ENCODE measurements at regions not wholly inside any gene's neighbourhood (a gene's known extent, or its start where the extent isn't known, plus 50 kb on each side); places are given as distances from the start of the nearest gene placed in this dataset.

DNA sequence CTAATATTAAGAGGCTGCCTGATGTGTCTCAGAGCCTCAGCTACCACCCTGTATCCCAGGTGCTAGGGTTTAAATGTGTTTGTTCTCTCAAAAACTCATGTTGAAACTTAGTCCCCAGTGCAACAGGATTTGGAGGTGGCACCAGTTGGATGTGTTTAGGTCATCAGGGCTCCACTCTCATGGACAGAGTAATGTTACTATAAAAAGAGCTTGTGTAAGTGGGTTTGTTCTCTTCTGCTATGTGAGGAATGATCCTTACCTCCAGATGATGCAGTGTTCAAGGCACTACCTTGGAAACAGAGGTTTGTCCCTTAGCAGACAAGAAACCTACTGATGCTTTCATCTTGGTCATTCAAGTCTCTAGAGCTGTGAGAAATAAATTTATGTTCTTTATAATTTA is 164.9 kb upstream of the EPHA7 start:
- DNase-seq (ENCODE audit: low read depth in 4 of 4, low spot score in 3 of 4): no peak

DNA sequence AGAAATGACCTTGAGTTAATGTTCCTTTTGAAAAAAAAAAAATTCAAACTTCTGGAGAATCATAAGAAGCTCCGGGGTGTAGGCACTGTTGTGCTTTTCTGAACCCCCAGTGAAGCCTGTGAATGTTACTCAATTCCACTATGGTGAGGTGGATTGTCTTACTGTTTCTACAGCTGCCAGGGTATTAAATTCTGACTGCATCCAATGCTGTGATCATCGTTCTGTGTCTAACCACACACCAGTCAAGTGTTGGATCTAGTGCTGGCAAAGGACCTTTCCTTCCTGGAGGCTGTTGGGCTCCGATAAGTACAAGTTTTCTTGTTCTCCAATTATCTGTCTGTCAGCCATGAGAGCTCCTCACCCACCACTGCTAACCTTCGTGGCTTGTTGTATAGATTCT is 162.0 kb upstream of the EPHA7 start:
- peak in 1 of 4 donors; percentile 33 for DNase-seq (ENCODE audit: low read depth in 4 of 4, low spot score in 3 of 4)

DNA sequence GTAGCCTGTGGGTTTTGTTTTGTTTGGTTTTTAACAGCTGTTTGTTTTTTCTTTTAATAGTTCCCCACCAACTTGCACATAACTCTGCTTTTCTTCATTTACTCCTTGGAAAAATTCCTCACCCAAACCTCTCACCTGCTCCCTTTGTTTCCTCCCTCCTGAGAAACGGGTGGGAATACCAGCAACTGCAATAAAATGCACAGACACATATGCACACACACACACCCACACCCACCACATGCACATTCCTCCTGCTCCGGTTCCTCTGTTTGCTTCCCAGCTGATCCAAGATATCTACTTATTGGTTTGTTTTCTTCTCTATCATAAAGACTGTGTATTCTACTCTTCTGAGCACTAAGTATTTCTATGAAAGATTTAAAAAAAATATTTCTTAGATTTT is 161.1 kb upstream of the EPHA7 start:
- DNase-seq (ENCODE audit: low read depth in 4 of 4, low spot score in 3 of 4): no peak

DNA sequence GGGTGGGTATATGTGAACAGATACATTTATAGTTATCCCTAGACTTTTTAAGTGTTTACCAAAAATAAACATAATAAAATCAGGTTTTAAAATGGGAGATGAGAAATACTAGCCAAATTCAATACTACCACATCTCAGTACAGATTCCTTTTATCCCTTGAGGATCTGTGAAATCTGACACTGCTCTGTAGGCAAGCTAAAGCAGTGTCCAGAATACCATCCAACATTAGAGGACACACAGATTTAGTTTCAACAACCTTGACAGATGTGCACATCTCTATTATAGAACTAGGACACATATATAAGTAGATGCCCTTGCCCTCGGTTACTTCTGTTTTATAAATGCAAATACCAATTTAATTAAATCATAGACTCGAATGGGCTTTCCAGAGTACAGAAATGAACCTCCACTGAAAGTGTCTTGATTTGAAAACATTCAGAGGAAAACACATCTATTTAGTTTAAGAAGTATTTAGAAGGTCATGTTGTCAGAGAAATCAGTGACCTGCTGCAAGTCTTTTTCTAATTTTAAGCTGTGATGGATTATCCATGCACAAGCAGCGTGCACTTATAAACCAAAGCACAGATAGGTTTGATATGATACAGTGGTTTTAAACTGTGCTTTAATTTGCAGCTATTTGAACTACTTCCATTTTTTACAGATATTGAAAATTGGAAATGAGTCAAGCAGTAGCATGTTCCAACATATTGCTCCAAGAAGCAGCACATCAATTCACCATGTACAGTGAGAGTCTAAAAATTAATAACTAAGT is 156.3 kb upstream of the EPHA7 start:
- no peak for DNase-seq (ENCODE audit: low read depth in 4 of 4, low spot score in 3 of 4)

DNA sequence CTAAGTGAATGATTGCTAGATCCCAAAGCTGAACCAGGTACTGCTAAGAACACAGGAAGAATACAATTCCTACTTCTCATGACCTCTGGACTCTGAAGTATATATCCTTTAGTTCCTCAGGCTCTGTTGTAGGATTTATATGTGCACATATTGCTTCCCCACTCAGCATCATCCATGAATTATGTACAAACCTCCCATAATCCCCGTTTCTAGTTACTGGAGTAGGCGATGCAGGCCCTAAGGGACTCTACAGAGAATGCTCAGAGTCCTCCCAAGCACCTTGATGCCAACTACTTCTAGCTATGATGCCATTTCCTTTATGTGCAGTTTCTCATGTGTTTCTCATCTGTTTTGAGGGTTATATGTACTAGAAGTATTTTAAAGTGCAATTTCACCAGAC is 154.9 kb upstream of the EPHA7 start:
- DNase-seq (ENCODE audit: low read depth in 4 of 4, low spot score in 3 of 4): no peak

DNA sequence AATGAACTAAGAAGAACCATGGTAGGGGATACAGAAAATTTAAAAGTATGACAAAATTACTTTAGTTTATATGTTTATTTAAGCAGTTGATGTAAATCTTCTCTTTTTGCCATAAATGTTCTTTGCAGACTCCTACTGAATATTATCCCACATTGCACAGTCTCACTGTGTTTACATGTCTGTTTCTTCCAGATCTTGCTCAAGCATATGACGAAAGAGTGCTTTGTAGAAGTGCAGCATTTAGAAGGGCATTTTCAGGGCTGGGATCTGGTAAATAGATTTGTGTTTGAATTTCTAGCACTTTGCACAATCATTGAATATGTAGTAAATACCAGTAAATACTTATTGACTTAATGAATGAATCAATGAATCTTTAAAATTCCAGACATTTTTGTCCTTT is 152.0 kb upstream of the EPHA7 start:
- DNase-seq (ENCODE audit: low read depth in 4 of 4, low spot score in 3 of 4): no peak

DNA sequence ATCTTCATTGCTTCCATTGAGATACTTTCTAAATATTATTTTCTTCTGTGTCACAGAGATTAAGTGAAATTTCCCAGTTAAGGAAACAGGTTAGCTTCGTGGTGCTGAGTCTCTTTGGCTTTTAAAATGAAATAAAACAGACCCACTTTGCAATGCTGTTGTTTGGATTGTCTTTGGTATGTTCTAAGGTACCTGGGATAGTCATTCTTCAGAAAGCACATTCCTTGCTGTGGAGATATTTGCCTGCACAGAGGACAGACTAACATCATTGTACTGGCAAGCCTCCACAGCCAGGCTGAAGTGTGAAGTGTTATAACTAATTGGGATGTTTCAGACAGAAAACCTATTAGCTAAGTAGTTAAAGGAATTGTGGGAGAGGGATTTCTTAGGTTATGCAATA is 148.8 kb upstream of the EPHA7 start:
- no peak for DNase-seq (ENCODE audit: low read depth in 4 of 4, low spot score in 3 of 4)

DNA sequence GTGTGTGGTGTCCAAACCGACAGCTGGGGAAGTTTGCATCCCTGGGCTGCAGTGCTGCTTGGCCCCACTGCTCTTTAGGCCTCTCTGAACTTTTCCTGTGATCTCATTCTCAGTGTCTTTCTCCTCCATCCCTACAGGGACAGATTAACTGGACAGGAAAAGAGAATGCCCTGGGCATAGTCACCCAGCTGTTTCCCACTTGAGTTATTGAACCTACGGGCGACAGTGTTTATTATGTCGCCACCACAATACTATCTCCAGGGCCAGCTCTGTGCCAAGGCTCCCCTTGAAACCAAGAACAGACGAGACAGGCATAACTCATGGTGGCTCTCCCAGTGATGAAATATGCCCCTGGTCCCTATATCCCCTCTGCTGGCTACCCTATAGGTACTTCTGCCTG is 147.8 kb upstream of the EPHA7 start:
- no peak for DNase-seq (ENCODE audit: low read depth in 4 of 4, low spot score in 3 of 4)

DNA sequence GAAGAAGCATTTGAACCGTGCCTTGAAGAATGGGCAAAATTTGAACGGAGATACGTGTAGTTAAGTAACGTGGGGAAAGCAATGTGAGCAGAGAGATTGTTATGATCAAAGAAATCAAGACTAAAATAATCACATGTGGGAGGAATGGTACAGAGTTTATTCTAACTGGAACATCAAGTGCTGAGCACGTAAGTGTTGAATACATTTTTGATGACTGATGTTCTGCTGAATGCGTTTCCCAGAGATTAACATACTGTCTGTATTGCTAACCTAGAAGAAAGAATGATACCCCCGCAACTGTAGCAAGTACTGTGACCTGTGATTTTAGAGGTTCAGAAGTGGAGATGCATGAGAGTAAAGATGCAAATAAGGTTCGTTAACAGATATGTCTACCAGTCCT is 146.9 kb upstream of the EPHA7 start:
- no peak for DNase-seq (ENCODE audit: low read depth in 4 of 4, low spot score in 3 of 4)

DNA sequence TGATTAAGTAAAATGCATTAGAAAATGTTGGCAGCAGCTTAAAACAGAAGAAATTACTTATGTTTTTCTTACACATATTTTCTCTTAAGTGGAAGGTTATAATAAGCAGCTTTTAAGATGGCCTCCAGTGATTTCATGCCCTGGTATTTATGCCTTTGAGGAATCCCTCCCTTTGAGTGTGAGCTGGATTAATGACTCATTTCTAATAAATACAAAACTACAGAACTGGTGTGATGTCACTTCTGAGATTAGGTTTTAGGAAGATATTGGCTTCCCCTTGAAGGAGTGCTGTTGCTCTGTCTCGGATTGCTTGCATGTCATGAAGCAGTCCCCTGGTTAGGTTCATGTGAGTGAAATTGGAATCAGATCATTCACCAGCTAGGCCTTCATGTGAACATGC is 143.2 kb upstream of the EPHA7 start:
- DNase-seq (ENCODE audit: low read depth in 4 of 4, low spot score in 3 of 4): no peak

DNA sequence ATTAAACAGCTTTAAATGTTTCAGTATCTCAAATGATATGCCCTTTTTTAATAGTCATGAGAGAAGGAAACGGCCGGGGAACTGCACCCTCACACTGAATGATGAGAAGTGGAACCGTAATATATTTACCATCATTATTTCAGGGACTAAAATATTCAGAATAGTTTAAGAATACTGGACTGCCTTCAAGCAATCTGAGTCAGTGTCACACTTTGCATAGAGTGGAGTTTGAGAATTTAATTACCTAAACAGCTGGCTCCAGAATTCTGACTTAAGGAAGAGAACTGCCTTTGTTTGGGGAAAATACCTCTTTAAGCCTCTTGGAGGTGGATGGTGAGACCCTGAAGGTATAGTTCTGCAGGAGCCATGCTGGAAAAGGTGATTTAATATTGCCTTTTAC is 135.9 kb upstream of the EPHA7 start:
- no peak for DNase-seq (ENCODE audit: low read depth in 4 of 4, low spot score in 3 of 4)

DNA sequence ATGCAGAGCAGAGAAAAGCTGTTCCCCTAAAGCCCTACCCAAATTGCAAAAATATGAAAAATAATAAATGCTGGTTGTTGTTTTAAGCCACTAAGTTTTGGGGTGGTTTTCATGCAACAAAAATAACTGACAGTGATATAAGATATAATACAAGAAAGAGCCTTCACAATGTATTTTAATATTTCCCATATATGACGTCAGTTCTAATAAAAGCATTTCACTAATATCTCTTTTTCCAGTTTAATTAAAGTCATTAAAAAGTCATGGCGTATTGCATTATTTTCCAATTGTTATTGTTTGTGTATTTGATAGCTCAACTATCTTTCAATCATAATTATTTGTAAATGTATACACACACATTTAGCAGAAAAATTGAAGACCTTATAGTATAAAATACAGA is 134.7 kb upstream of the EPHA7 start:
- DNase-seq (ENCODE audit: low read depth in 4 of 4, low spot score in 3 of 4): no peak

DNA sequence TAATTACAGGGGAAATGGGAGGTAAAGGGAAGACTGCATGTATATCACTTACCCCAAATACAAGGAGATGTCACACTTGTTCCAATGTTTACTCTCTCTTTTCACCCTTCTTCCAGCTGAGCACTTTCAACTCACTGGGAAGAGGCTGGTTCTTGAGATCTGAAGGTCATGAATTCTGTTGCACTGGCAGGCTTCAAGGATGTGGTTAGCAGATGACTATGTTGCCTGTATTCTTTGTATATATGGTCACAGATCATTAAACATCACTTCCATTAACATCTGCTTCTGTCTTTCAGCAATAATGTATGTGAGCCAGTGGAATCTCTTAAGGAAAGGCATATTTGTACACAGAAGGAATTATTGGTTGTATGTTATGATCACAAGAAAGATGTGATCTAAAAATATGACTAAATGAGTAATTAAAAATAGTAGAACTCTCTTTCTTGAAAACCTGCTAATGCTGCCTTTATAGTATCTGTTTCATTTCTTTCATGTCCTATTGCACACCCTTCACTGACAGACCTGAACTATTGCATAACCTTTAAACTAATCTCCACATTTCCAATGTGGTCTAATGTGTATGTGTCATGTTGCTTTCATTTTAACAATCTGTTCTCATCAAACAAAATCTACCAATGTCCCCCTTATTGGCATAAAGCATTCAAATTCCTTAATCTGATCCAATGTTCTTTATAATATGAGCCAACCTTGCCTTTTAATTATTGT is 131.4 kb upstream of the EPHA7 start:
- DNase-seq (ENCODE audit: low read depth in 4 of 4, low spot score in 3 of 4): no peak

DNA sequence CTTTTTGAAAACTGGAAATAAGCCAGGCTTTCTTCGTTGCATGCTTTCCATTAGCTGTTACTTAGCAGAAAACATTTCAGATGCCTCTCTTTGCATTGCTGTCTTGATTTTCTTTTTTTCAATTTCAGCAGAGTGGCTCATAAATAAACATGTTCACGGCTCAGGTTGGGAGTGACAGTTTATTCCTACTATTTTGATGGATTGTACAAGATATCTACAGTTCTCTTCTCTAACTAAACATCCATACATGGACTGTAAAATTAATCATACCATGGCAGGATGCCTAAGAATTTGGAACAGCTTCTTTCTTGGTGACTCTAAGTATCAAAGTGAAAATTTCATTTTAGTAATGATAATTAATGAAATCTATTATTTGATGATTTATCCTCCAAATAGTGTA is 130.5 kb upstream of the EPHA7 start:
- DNase-seq (ENCODE audit: low read depth in 4 of 4, low spot score in 3 of 4): no peak

DNA sequence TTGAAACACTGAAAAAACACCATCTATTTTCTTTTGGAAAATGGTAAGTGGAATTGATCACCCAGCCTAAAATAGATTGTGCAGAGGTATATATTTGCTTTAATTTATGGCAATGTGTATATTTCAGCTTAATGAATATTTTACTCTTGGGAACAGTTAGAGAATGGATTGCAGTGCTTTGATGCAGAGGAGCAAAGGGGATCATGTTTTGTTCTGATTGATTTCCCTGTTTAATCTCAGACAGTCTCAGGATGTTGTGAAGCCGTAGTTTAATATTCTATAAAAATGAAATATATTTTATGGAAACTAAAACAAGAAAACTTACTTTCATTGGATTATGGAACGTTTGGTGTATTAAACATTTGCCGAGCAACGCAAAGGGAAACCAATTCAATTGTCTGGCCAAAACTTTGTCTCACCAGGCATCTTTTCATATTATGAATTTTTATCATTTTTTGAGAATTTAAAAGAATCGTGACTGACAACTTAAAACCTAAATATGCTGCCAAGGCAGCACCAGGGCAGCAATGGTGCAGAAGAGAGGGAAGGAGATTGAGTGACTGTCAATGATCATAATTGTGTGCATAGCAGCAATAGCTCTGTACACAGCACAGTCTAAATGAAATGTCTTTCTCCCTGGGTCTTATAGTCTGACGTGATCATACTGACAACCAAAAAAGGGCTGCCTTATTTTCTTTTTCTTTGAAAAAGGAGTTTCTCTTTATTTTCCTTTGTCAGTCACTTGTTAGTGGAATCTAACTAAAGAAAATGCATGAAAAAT is 105.5 kb upstream of the EPHA7 start:
- DNase-seq (ENCODE audit: low read depth in 4 of 4, low spot score in 3 of 4): no peak

DNA sequence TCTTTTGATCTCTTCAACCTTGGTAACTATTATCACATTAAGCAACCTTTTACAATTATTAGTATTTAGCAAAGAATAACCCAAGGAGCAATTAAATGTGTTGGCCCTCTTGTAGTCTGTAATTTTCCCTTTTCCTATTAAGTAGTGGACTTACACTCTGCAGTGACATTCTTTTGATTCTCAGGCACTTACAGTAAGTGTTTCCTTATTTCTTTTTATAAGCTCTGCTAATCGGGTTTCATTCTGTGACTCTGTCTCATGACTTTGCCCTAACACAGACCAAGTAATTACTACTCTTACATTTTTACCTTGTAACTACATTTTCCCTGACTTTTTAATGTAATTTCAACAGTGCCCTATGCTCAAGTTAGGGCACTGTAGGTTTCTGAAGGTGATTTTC is 104.0 kb upstream of the EPHA7 start:
- DNase-seq (ENCODE audit: low read depth in 4 of 4, low spot score in 3 of 4): no peak

DNA sequence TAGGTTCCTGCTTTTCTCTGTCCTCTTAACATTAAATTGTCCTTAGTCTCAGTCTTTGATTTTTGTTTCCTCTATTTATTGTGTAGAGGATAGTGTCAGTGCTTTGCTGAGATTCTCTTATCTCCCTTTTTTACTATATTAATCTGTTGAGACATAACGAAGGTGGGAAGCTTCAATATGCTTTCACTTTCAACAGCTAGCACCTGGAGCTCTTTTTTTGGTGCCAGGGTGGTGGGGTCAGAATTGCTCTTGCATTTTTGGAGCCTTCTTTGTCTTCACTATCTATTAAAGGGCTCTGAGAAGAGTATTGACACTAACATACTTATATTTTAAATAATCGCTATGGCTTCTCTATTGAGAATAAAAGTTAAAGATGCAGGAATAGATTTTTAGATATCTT is 97.1 kb upstream of the EPHA7 start:
- DNase-seq (ENCODE audit: low read depth in 4 of 4, low spot score in 3 of 4): no peak

DNA sequence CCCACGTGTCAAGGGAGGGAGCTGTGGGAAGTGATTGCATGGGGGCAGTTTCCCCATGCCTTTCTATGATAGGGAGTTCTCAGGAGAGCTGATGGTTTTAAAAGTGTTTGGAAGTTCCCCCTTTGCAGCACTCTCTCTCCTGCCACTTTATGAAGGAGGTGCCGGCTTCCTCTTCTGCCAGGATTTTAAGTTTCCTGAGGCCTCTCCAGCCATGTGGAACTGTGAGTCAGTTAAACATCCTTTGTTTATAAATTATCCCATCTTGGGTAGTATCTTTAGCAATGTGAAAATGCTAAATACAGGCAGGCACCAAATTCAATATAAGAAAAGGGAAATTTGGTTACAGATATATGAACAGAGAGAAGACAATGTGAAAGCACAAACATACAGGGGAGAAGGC is 96.4 kb upstream of the EPHA7 start:
- no peak for DNase-seq (ENCODE audit: low read depth in 4 of 4, low spot score in 3 of 4)

DNA sequence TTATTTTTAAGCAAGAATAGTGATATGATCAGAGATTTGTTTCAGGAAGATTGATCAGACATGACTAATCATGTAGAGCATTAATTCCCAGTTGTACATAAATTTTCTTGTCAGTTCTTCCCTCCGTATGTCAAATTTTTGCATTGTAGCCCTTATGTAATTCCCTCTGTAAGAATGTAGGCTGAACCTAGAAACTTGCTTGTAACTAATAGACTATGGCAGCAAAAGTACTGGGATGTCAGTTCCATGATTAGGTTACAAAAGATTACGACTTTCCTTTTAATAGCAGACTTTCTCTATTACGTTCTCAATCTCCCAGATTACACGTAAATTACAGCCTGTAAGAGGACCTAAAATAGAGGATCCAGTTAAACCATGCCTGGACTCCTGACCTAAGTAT is 79.4 kb upstream of the EPHA7 start:
- DNase-seq (ENCODE audit: low read depth in 4 of 4, low spot score in 3 of 4): no peak

DNA sequence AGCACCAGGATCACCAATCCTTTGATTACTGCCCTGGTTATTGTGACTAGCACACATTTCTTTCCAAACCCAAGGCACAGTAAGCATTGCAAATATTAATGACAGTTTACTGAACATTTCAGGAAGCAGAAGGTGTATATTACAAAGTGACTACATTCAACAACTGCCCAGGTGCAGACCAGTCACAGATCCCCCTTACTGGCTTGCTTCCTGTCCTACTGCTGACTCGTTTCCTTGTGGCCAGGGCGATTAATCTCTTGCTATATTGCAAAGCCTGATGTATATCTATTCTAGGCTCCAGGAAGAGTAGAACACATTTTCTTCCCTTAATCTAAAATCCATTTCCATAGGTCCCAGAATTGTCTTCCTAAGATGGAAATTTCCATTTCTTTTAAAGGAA is 77.2 kb upstream of the EPHA7 start:
- DNase-seq (ENCODE audit: low read depth in 4 of 4, low spot score in 3 of 4): no peak

DNA sequence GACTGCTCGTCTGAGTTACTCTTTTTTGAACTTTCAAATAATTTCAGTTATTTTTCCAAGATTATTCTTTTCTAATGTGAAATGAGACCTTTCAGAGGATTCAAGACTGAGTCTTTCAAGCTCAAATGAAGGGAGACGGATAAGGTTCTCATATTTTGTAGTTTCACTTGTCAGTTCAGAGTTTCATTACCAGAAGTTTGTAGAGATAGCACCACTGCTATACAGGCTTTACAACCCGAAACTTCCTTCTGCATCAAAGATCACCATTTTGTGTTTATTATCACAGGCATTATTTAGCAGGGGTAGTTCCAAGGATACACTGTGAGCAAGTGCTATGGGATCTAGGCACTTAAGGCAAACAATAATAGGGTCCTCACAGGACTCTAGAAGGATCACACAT is 74.7 kb upstream of the EPHA7 start:
- DNase-seq (ENCODE audit: low read depth in 4 of 4, low spot score in 3 of 4): no peak

DNA sequence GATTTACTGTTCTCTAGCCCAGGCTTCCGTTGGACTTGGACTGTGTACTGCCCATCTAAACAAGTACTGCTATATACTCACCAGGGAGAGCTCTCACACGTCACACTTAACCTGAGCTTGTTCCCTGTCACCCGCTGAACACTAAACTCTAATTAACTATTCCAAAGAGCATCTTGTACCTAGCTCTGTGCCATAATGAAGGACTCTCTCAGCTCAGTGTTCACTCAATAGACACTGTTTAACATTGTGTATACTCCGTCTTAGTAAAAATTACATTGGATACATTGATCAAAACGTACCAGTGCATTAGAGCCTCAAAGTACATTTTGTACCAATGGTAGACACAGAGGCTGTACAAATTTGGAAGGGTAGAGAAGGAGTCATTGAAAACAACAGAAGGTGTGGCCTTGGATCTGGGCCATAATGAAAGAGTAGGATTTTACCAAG is 55.4 kb upstream of the EPHA7 start:
- no peak for DNase-seq (ENCODE audit: low read depth in 4 of 4, low spot score in 3 of 4)

All from left renal pelvis (tissue), 4 donors.